PC-9 (cell line): ENCODE measurements at regions not wholly inside any gene's neighbourhood (a gene's known extent, or its start where the extent isn't known, plus 50 kb on each side); places are given as distances from the start of the nearest gene placed in this dataset.

Source experiments
- EZH2 ChIP-seq: fragments of 200-600 bp; sonication (generic); IDR thresholded peaks from 2 replicates; pipeline ENCODE4 v1.8.0; 2017; ENCODE audit warnings: antibody characterized with exemption, low read depth
- TF ChIP-seq, protein P1 (sequence below): fragments of 200-600 bp; sonication (generic); conservative IDR thresholded peaks from 2 replicates; pipeline ENCODE4 v1.6.1; 2017; ENCODE audit warnings: mixed run types, antibody characterized with exemption, mild to moderate bottlenecking, moderate library complexity

GRCh38 chr13:40466272-40466671, 200.2 kb downstream of the FOXO1 start:
- TF ChIP-seq, protein P1, sequence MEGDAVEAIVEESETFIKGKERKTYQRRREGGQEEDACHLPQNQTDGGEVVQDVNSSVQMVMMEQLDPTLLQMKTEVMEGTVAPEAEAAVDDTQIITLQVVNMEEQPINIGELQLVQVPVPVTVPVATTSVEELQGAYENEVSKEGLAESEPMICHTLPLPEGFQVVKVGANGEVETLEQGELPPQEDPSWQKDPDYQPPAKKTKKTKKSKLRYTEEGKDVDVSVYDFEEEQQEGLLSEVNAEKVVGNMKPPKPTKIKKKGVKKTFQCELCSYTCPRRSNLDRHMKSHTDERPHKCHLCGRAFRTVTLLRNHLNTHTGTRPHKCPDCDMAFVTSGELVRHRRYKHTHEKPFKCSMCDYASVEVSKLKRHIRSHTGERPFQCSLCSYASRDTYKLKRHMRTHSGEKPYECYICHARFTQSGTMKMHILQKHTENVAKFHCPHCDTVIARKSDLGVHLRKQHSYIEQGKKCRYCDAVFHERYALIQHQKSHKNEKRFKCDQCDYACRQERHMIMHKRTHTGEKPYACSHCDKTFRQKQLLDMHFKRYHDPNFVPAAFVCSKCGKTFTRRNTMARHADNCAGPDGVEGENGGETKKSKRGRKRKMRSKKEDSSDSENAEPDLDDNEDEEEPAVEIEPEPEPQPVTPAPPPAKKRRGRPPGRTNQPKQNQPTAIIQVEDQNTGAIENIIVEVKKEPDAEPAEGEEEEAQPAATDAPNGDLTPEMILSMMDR = no peak
- TF ChIP-seq EZH2 = no peak
